ENCODE measurements at regions not wholly inside any gene's neighbourhood (a gene's known extent, or its start where the extent isn't known, plus 50 kb on each side); places are given as distances from the start of the nearest gene placed in this dataset.
A peak's percentile ranks its signal among the peaks of the same experiment; 100 is the strongest.

GRCh38 chr9:73845539-73845938 is 651.6 kb upstream of the RORB start:
- intact Hi-C loops (cut with micrococcal nuclease): no loop called here
- Mint-ChIP-seq H3K27me3 (no peaks in the 10 kb centered on the region), H3K9me3 (no peaks in the 10 kb centered on the region), H3K4me3 (no peak overlapping the region), H3K27ac (no peak overlapping the region), H3K4me1 (no peaks in the 10 kb centered on the region), H3K36me3 (ENCODE audit: low read depth) (no peaks in the 10 kb centered on the region)
- DNase-seq: no peak

DNA sequence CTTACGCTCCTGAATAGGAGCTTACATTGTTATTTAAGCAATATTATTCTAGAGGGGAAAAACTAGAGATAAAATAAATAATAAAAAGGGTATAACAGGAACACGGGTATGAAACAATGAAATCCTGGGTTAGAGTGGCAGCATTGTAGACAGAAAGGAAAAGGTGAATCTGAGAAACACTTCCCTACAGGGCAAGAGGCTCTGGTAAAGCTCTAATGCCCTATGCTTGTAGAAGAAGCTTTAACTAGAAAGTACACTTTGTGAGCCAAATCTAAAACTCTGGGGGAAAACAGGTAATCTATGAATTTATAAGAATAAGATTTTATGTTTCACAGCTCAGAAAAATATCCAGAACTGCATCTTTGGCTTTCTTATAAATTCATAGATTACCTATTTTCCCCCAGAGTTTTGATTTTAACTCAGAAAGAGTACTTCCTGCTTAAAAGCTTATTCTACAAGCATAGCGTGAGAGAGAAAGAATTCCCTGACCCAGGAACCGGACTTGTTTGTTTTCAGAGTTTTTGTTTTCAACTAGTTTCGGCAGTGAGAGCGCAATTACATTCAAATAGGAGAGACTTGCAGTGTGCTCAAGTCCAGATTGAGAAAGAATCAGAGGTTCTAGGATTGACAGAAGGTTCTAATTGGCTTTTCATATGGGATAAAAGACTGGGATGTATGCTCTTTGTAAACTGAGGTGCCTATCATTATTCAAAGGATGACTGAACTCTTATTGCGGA is 651.0 kb upstream of the RORB start:
- no peaks in the 10 kb centered on the region for H3K36me3 Mint-ChIP-seq (ENCODE audit: low read depth)
- H3K4me3 Mint-ChIP-seq: no peak overlapping the region
- DNase-seq: no peak
- no peaks in the 10 kb centered on the region for H3K9me3 Mint-ChIP-seq
- H3K4me1 Mint-ChIP-seq: no peaks in the 10 kb centered on the region
- no peak overlapping the region for H3K27ac Mint-ChIP-seq
- intact Hi-C loops (cut with micrococcal nuclease): no loop called here
- no peaks in the 10 kb centered on the region for H3K27me3 Mint-ChIP-seq

GRCh38 chr9:73847536-73847935 is 649.6 kb upstream of the RORB start:
- no peak for DNase-seq
- no peaks in the 10 kb centered on the region for H3K9me3 Mint-ChIP-seq
- no peak overlapping the region for H3K4me3 Mint-ChIP-seq
- intact Hi-C loops (cut with micrococcal nuclease): no loop called here
- no peak overlapping the region for H3K27ac Mint-ChIP-seq
- H3K27me3 Mint-ChIP-seq: no peaks in the 10 kb centered on the region
- H3K4me1 Mint-ChIP-seq: no peaks in the 10 kb centered on the region
- H3K36me3 Mint-ChIP-seq (ENCODE audit: low read depth): no peaks in the 10 kb centered on the region

GRCh38 chr9:73853549-73853948 is 643.6 kb upstream of the RORB start:
- no peak overlapping the region for H3K27ac Mint-ChIP-seq
- DNase-seq: no peak
- H3K27me3 Mint-ChIP-seq: no peaks in the 10 kb centered on the region
- intact Hi-C loops (cut with micrococcal nuclease): no loop called here
- no peaks in the 10 kb centered on the region for H3K4me1 Mint-ChIP-seq
- H3K9me3 Mint-ChIP-seq: no peaks in the 10 kb centered on the region
- no peaks in the 10 kb centered on the region for H3K36me3 Mint-ChIP-seq (ENCODE audit: low read depth)
- H3K4me3 Mint-ChIP-seq: no peak overlapping the region

DNA sequence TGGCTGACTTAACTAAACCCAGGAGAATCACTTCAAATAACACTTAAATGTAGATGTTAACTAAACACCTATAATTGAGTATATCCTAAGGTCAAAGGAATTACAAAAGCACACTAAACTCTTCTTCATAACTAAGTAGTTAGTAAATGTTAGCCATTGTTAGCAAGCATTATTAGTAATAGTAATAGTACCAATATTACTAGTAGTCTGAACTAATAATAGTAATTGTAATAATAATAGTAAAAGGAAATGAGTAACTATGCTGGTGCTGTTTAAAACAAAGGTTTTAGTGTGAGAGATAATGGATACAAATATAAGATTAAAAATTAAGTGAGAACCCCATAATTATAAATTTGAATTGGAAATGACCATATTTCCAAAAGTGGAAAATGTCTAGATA is 641.9 kb upstream of the RORB start:
- H3K4me3 Mint-ChIP-seq: no peak overlapping the region
- no peak overlapping the region for H3K27ac Mint-ChIP-seq
- H3K4me1 Mint-ChIP-seq: no peaks in the 10 kb centered on the region
- H3K9me3 Mint-ChIP-seq: no peaks in the 10 kb centered on the region
- no peaks in the 10 kb centered on the region for H3K36me3 Mint-ChIP-seq (ENCODE audit: low read depth)
- intact Hi-C loops (cut with micrococcal nuclease): no loop called here
- DNase-seq: no peak
- no peaks in the 10 kb centered on the region for H3K27me3 Mint-ChIP-seq

- Mint-ChIP-seq H3K4me3 (no peak overlapping the region), H3K36me3 (ENCODE audit: low read depth) (no peaks in the 10 kb centered on the region), H3K4me1 (no peaks in the 10 kb centered on the region), H3K27me3 (no peaks in the 10 kb centered on the region), H3K27ac (no peak overlapping the region), H3K9me3 (no peaks in the 10 kb centered on the region)
- no peak for DNase-seq
- intact Hi-C loops (cut with micrococcal nuclease): no loop called here
These were observed 633.2 kb upstream of the RORB start for GRCh38 chr9:73863924-73864323.

GRCh38 chr9:73866451-73866850 is 630.7 kb upstream of the RORB start:
- intact Hi-C loops (cut with micrococcal nuclease): no loop called here
- Mint-ChIP-seq H3K27ac (no peak overlapping the region), H3K9me3 (no peaks in the 10 kb centered on the region), H3K4me1 (no peaks in the 10 kb centered on the region), H3K4me3 (no peak overlapping the region), H3K27me3 (no peaks in the 10 kb centered on the region), H3K36me3 (ENCODE audit: low read depth) (no peaks in the 10 kb centered on the region)
- DNase-seq: no peak

GRCh38 chr9:73869264-73869663 is 627.9 kb upstream of the RORB start:
- Mint-ChIP-seq H3K4me3 (no peak overlapping the region), H3K27ac (no peak overlapping the region), H3K36me3 (ENCODE audit: low read depth) (no peaks in the 10 kb centered on the region), H3K4me1 (no peaks in the 10 kb centered on the region), H3K9me3 (no peaks in the 10 kb centered on the region), H3K27me3 (no peaks in the 10 kb centered on the region)
- DNase-seq: peak; percentile 75
- intact Hi-C loops (cut with micrococcal nuclease): no loop called here

GRCh38 chr9:73871636-73872035 is 625.5 kb upstream of the RORB start:
- Mint-ChIP-seq H3K4me1 (no peaks in the 10 kb centered on the region), H3K36me3 (ENCODE audit: low read depth) (no peaks in the 10 kb centered on the region), H3K27me3 (no peaks in the 10 kb centered on the region), H3K4me3 (no peak overlapping the region), H3K9me3 (no peaks in the 10 kb centered on the region), H3K27ac (no peak overlapping the region)
- no peak for DNase-seq
- intact Hi-C loops (cut with micrococcal nuclease): no loop called here

DNA sequence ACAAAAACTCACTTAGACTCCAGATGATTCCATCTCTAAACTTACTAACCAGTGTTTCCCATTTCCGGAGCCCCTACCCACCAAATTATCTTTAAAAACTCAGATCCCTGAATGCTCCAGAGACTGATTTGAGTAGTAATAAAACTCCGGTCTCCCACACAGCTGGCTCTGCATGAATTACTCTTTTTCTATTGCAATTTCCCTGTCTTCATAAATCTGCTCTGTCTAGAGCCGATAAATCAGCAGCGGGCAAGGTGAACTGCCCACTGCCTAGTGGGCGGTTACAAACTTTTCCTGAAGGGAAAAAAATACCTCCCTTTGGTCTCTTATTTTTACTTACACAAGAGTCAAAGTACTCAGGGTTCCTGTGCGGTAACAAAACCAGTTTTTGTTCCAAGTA is 624.4 kb upstream of the RORB start:
- no peak overlapping the region for H3K4me3 Mint-ChIP-seq
- intact Hi-C loops (cut with micrococcal nuclease): no loop called here
- DNase-seq: no peak
- H3K36me3 Mint-ChIP-seq (ENCODE audit: low read depth): no peaks in the 10 kb centered on the region
- H3K9me3 Mint-ChIP-seq: no peaks in the 10 kb centered on the region
- no peaks in the 10 kb centered on the region for H3K27me3 Mint-ChIP-seq
- H3K4me1 Mint-ChIP-seq: no peaks in the 10 kb centered on the region
- no peak overlapping the region for H3K27ac Mint-ChIP-seq

DNA sequence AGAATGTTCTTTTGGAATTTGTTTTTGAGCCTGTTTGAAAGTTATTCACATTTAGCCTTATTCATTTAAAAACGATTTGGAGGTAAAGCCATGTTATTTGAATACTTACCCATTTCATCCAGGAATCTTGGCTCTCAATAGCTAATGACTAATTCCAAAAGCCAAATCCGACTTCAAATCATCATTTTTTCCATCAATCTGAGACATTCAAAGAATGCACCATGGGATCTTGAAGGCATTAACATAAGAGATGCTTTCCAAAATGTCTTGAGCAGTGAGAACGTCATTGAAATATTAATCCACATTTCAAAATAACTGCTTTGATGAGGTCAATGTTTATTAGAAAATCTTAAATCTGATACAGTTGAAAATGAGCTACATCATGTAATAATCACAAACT is 617.0 kb upstream of the RORB start:
- intact Hi-C loops (cut with micrococcal nuclease): loop anchor here (10.0 kb wide), 1 partner anchor 585 kb away; no protein-coding TSS in a partner anchor
- Mint-ChIP-seq H3K36me3 (ENCODE audit: low read depth) (no peaks in the 10 kb centered on the region), H3K9me3 (peaks cover 3% of the 10 kb centered on the region), H3K4me1 (no peaks in the 10 kb centered on the region), H3K27ac (no peak overlapping the region), H3K27me3 (no peaks in the 10 kb centered on the region), H3K4me3 (no peak overlapping the region)
- no peak for DNase-seq

GRCh38 chr9:73889023-73889422 is 608.1 kb upstream of the RORB start:
- no peaks in the 10 kb centered on the region for H3K4me1 Mint-ChIP-seq
- intact Hi-C loops (cut with micrococcal nuclease): loop anchor here (10.0 kb wide), 1 partner anchor 576 kb away; no protein-coding TSS in a partner anchor
- H3K4me3 Mint-ChIP-seq: no peak overlapping the region

GRCh38 chr9:73890685-73891277 is 606.4 kb upstream of the RORB start:
- intact Hi-C loops (cut with micrococcal nuclease): loop anchor here (10.0 kb wide), 1 partner anchor 66 kb away; no protein-coding TSS in a partner anchor
- Mint-ChIP-seq H3K4me1 (no peaks in the 10 kb centered on the region), H3K36me3 (ENCODE audit: low read depth) (no peaks in the 10 kb centered on the region), H3K9me3 (no peaks in the 10 kb centered on the region), H3K27ac (no peak overlapping the region), H3K4me3 (no peak overlapping the region), H3K27me3 (no peaks in the 10 kb centered on the region)
- no peak for DNase-seq

More at GRCh38 chr9:73889023-73889422, 608.1 kb upstream of the RORB start:
- H3K27ac Mint-ChIP-seq: no peak overlapping the region
- no peaks in the 10 kb centered on the region for H3K36me3 Mint-ChIP-seq (ENCODE audit: low read depth)
- no peak for DNase-seq
- peaks cover 3% of the 10 kb centered on the region for H3K9me3 Mint-ChIP-seq
- H3K27me3 Mint-ChIP-seq: no peaks in the 10 kb centered on the region

GRCh38 chr9:73892335-73892734 is 604.8 kb upstream of the RORB start:
- no peak overlapping the region for H3K27ac Mint-ChIP-seq
- H3K27me3 Mint-ChIP-seq: no peaks in the 10 kb centered on the region
- no peak overlapping the region for H3K4me3 Mint-ChIP-seq
- no peaks in the 10 kb centered on the region for H3K4me1 Mint-ChIP-seq
- no peaks in the 10 kb centered on the region for H3K36me3 Mint-ChIP-seq (ENCODE audit: low read depth)
- no peaks in the 10 kb centered on the region for H3K9me3 Mint-ChIP-seq
- intact Hi-C loops (cut with micrococcal nuclease): loop anchor here (10.0 kb wide), 1 partner anchor 68 kb away; no protein-coding TSS in a partner anchor
- DNase-seq: no peak

All from activated CD4-positive, alpha-beta T cell treated with anti-CD3 and anti-CD28 coated beads, Interleukin-2, amount 10 ng/mL, durations not matched to agents 24 days and 14 days (primary cell).